CD14-positive monocyte (primary cell): ENCODE measurements at regions not wholly inside any gene's neighbourhood (a gene's known extent, or its start where the extent isn't known, plus 50 kb on each side); places are given as distances from the start of the nearest gene placed in this dataset.

Experiments used
- DNase-seq, 3 donors: peaks; one replicate each; pipeline ENCODE4 v3.0.0-alpha.2; 2011 to 2022
- H2AFZ ChIP-seq: 2 replicates; pipeline ENCODE4 v1.6.0; 2012; ENCODE audit warnings: mild to moderate bottlenecking, low read depth, low read length, inconsistent platforms; ENCODE audit not compliant: insufficient read depth, poor library complexity, severe bottlenecking
- H3K27ac ChIP-seq, 2 donors: 1 replicate in 1 of 2; 2 replicates in 1 of 2; pipeline ENCODE4 v1.5.1; 2012 to 2013; ENCODE audit warnings: low read length in 2 of 2, control low read depth in 1 of 2, inconsistent platforms in 1 of 2, low read depth in 1 of 2, mild to moderate bottlenecking in 1 of 2
- H3K27me3 ChIP-seq, 2 donors: one replicate each; pipeline versions ENCODE4 v1.6.0 to v1.6.1; 2011 to 2013; ENCODE audit warnings: low read length in 2 of 2; ENCODE audit not compliant: control insufficient read depth in 2 of 2, insufficient read depth in 2 of 2
- H3K36me3 ChIP-seq, 2 donors: replicated peaks in 1 of 2; 1 replicate in 1 of 2; 2 replicates in 1 of 2; pipeline versions ENCODE4 v1.5.1 to v1.6.1; 2012 to 2013; ENCODE audit warnings: low read length in 2 of 2, control low read depth in 1 of 2, inconsistent platforms in 1 of 2, mild to moderate bottlenecking in 1 of 2; ENCODE audit not compliant: insufficient read depth in 2 of 2, control insufficient read depth in 1 of 2
- H3K4me1 ChIP-seq, 2 donors: 1 replicate in 1 of 2; 2 replicates in 1 of 2; pipeline versions ENCODE4 v1.5.1 to v1.6.1; 2012 to 2013; ENCODE audit warnings: low read length in 2 of 2, control low read depth in 1 of 2, inconsistent platforms in 1 of 2, mild to moderate bottlenecking in 1 of 2, moderate library complexity in 1 of 2; ENCODE audit not compliant: insufficient read depth in 2 of 2, control insufficient read depth in 1 of 2
- H3K4me2 ChIP-seq: replicated peaks from 2 replicates; pipeline ENCODE3; 2012; ENCODE audit warnings: low read length, moderate library complexity, mild to moderate bottlenecking; ENCODE audit not compliant: poor library complexity, severe bottlenecking; ENCODE audit errors: extremely low read depth
- H3K4me3 ChIP-seq, 3 experiments: fragments of 200-600 bp in 1 of 3; sonication (generic) in 1 of 3; replicated peaks in 1 of 3; 1 replicate in 2 of 3; 2 replicates in 1 of 3; pipeline ENCODE4 v1.5.1; 2011 to 2013; ENCODE audit warnings: low read length in 3 of 3, mild to moderate bottlenecking in 3 of 3, control low read depth in 2 of 3, low read depth in 2 of 3, inconsistent platforms in 1 of 3, moderate library complexity in 1 of 3
- H3K79me2 ChIP-seq: 2 replicates; pipeline ENCODE4 v1.6.0; 2012; ENCODE audit warnings: mild to moderate bottlenecking, control low read depth, inconsistent platforms, low read length, moderate library complexity; ENCODE audit not compliant: insufficient read depth
- H3K9ac ChIP-seq: 2 replicates; pipeline ENCODE4 v1.6.0; 2017; ENCODE audit warnings: low read length, mild to moderate bottlenecking; ENCODE audit not compliant: insufficient read depth, poor library complexity, severe bottlenecking
- H3K9me3 ChIP-seq, 2 donors: replicated peaks in 1 of 2; 1 replicate in 1 of 2; 2 replicates in 1 of 2; pipeline versions ENCODE4 v1.5.1 to v1.6.1; 2012 to 2013; ENCODE audit warnings: low read length in 2 of 2, control low read depth in 1 of 2; ENCODE audit not compliant: control insufficient read depth in 1 of 2, insufficient read depth in 1 of 2
- H4K20me1 ChIP-seq: 2 replicates; pipeline ENCODE4 v1.6.0; 2012; ENCODE audit warnings: mild to moderate bottlenecking, low read length, control low read depth, moderate library complexity; ENCODE audit not compliant: insufficient read depth
- H3K27ac Mint-ChIP-seq, 7 donors: one replicate each; pipeline ENCODE4 v1.8.0; 2020; ENCODE audit warnings: mild to moderate bottlenecking in 7 of 7, mixed read lengths in 7 of 7, moderate library complexity in 6 of 7, inconsistent platforms in 2 of 7
- H3K27me3 Mint-ChIP-seq, 3 donors: one replicate each; pipeline ENCODE4 v1.8.0; 2021 to 2022; ENCODE audit warnings: low read depth in 3 of 3, mild to moderate bottlenecking in 3 of 3, mixed read lengths in 3 of 3, moderate library complexity in 3 of 3, inconsistent platforms in 1 of 3
- H3K36me3 Mint-ChIP-seq, 2 donors: one replicate each; pipeline ENCODE4 v1.8.0; 2020; ENCODE audit warnings: mixed read lengths in 2 of 2, inconsistent platforms in 1 of 2, mild to moderate bottlenecking in 1 of 2
- H3K4me1 Mint-ChIP-seq: one replicate; pipeline ENCODE4 v1.8.0; 2020; ENCODE audit warnings: mild to moderate bottlenecking, mixed read lengths
- H3K4me3 Mint-ChIP-seq, 2 donors: one replicate each; pipeline ENCODE4 v1.8.0; 2020; ENCODE audit warnings: mild to moderate bottlenecking in 2 of 2, mixed read lengths in 2 of 2, moderate library complexity in 1 of 2
- H3K9me3 Mint-ChIP-seq, 7 donors: one replicate each; pipeline ENCODE4 v1.8.0; 2020 to 2022; ENCODE audit warnings: mixed read lengths in 7 of 7, mild to moderate bottlenecking in 6 of 7, moderate library complexity in 6 of 7, inconsistent platforms in 2 of 7
- WGBS: methylation state at CpG from one replicate; pipeline ENCODE4 v1.1.5; 2013; ENCODE audit warnings: missing lambda C conversion rate; ENCODE audit not compliant: insufficient coverage; 5-methylcytosine and 5-hydroxymethylcytosine counted together
- intact Hi-C, 2 donors: fragments of 100-400 bp; cut with micrococcal nuclease; formaldehyde crosslinking; loops; one replicate each; pipeline versions ENCODE4 v1.15.0 to v1.15.1; 2023
- TF ChIP-seq, protein P1 (sequence below): fragments of 200-600 bp; IDR thresholded peaks from one replicate; pipeline ENCODE4 v1.8.0; 2022; ENCODE audit warnings: antibody characterized with exemption, mild to moderate bottlenecking

DNA sequence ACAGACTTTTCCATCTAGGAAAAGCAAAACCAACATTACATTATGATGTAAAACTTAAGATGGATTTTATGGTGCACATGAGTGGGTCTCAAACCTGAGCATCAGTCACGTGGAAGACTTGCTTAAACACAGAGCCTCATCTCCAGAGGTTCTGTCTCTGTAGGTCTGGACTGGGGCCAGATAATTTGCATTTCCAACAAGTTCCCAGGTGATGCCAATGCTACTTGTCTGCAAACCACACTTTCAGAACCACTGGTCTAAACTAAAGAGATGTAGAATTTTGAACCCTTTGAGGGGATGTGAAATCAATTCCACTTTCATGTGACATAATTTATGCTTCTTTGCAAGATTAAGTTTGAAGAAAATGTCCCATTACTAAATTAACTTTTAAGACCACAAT is 522.8 kb downstream of the MBD2 start:
- no peaks in the 10 kb centered on the region for H3K79me2 ChIP-seq

DNA sequence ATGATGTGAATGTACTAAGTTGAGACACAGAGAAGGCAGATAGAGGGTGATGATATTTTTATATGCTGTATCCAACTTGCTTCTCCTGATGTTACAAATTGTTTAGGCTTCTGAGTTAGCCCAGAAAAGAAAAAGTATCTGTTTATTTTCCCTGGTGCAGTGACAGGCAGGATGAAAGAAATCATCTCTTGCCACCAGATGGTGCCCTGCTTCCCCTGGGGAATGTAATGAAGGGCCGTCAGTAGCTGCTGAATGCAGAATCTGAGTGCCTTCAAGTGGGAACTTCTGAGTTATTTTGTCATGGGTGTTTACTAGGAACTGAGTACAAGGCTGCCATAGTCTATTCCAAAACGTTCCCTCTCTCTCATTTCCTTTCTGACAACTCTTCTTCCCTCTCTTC is 525.6 kb downstream of the MBD2 start:
- Mint-ChIP-seq H3K36me3 (no peaks in the 10 kb centered on the region), H3K27ac (no peak overlapping the region), H3K4me3 (no peak overlapping the region), H3K27me3 (peaks cover 0 to 2% (median 0%) of the 10 kb centered on the region in 3 donors), H3K9me3 (no peaks in the 10 kb centered on the region), H3K4me1 (no peaks in the 10 kb centered on the region)
- intact Hi-C loops: no loop called here
- Histone ChIP-seq H3K36me3 (no peaks in the 10 kb centered on the region), H3K9me3 (no peaks in the 10 kb centered on the region), H3K27me3 (no peaks in the 10 kb centered on the region), H3K79me2 (no peaks in the 10 kb centered on the region), H3K4me1 (no peaks in the 10 kb centered on the region), H3K4me3 (no peak overlapping the region), H4K20me1 (no peaks in the 10 kb centered on the region), H3K9ac (no peak overlapping the region), H3K4me2 (no peak overlapping the region), H3K27ac (no peak overlapping the region), H2AFZ (no peak overlapping the region)
- DNase-seq: no peak
- no CpG with 5 or more reads among the region's 2 CpGs for whole genome bisulfite sequencing
- TF ChIP-seq, protein P1, sequence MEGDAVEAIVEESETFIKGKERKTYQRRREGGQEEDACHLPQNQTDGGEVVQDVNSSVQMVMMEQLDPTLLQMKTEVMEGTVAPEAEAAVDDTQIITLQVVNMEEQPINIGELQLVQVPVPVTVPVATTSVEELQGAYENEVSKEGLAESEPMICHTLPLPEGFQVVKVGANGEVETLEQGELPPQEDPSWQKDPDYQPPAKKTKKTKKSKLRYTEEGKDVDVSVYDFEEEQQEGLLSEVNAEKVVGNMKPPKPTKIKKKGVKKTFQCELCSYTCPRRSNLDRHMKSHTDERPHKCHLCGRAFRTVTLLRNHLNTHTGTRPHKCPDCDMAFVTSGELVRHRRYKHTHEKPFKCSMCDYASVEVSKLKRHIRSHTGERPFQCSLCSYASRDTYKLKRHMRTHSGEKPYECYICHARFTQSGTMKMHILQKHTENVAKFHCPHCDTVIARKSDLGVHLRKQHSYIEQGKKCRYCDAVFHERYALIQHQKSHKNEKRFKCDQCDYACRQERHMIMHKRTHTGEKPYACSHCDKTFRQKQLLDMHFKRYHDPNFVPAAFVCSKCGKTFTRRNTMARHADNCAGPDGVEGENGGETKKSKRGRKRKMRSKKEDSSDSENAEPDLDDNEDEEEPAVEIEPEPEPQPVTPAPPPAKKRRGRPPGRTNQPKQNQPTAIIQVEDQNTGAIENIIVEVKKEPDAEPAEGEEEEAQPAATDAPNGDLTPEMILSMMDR: no peak

More for the DNA sequence above, 522.8 kb downstream of the MBD2 start:
- H2AFZ ChIP-seq: no peak overlapping the region
- no peaks in the 10 kb centered on the region for H3K36me3 ChIP-seq
- DNase-seq: no peak
- intact Hi-C loops: no loop called here
- no peak overlapping the region for H3K4me2 ChIP-seq
- no peaks in the 10 kb centered on the region for H3K9me3 ChIP-seq
- Mint-ChIP-seq H3K4me3 (no peak overlapping the region), H3K9me3 (no peaks in the 10 kb centered on the region), H3K27me3 (peaks cover 0 to 2% (median 0%) of the 10 kb centered on the region in 3 donors), H3K27ac (no peak overlapping the region), H3K4me1 (no peaks in the 10 kb centered on the region), H3K36me3 (no peaks in the 10 kb centered on the region)
- no peak overlapping the region for H3K27ac ChIP-seq
- H4K20me1 ChIP-seq: no peaks in the 10 kb centered on the region
- WGBS: 71% methylated on average over 1 of the region's 1 CpG
- TF ChIP-seq, protein P1: no peak
- H3K27me3 ChIP-seq: no peaks in the 10 kb centered on the region
- H3K4me1 ChIP-seq: no peaks in the 10 kb centered on the region
- no peak overlapping the region for H3K4me3 ChIP-seq
- no peak overlapping the region for H3K9ac ChIP-seq
